Activated T-cell treated with anti-CD3 and anti-CD28 coated beads for 1 hour (primary cell): ENCODE measurements at regions not wholly inside any gene's neighbourhood (a gene's known extent, or its start where the extent isn't known, plus 50 kb on each side); places are given as distances from the start of the nearest gene placed in this dataset.

Source experiments
- DNase-seq: peaks from one replicate; pipeline ENCODE4 v3.0.0-alpha.2; 2020; ENCODE audit warnings: low read depth

GRCh38 chr2:129142465-129142864, 823.8 kb upstream of the HS6ST1 start:
- DNase-seq, result no peak

GRCh38 chr2:129144082-129144791, 825.6 kb upstream of the HS6ST1 start:
- no peak for DNase-seq

GRCh38 chr2:129152514-129152913, 827.0 kb upstream of the RAB6C start:
- DNase-seq, result no peak

GRCh38 chr2:129160879-129161278, 818.6 kb upstream of the RAB6C start:
- no peak for DNase-seq

GRCh38 chr2:129164220-129164949, 815.1 kb upstream of the RAB6C start:
- DNase-seq, result no peak

- no peak for DNase-seq
Measured at GRCh38 chr2:129165006-129165405, 814.5 kb upstream of the RAB6C start.

GRCh38 chr2:129167456-129167855, 812.0 kb upstream of the RAB6C start:
- DNase-seq, result no peak

- DNase-seq, result no peak
Measured at GRCh38 chr2:129170570-129170969, 808.9 kb upstream of the RAB6C start.

GRCh38 chr2:129174143-129174542, 805.3 kb upstream of the RAB6C start:
- DNase-seq, result no peak

GRCh38 chr2:129175051-129175450, 804.4 kb upstream of the RAB6C start:
- DNase-seq, result no peak

- no peak for DNase-seq
Measured at GRCh38 chr2:129176375-129176774, 803.1 kb upstream of the RAB6C start.

- no peak for DNase-seq
Measured at GRCh38 chr2:129178356-129178755, 801.1 kb upstream of the RAB6C start.

- DNase-seq, result no peak
Measured at GRCh38 chr2:129179199-129179598, 800.3 kb upstream of the RAB6C start.

- DNase-seq, result no peak
Measured at GRCh38 chr2:129180124-129180716, 799.2 kb upstream of the RAB6C start.

- no peak for DNase-seq
Measured at GRCh38 chr2:129181433-129181832, 798.0 kb upstream of the RAB6C start.

GRCh38 chr2:129181963-129182362, 797.5 kb upstream of the RAB6C start:
- no peak for DNase-seq

- DNase-seq, result no peak
Measured at GRCh38 chr2:129187343-129187742, 792.1 kb upstream of the RAB6C start.

- DNase-seq, result no peak
Measured at GRCh38 chr2:129188451-129188850, 791.0 kb upstream of the RAB6C start.

- no peak for DNase-seq
Measured at GRCh38 chr2:129189617-129190319, 789.7 kb upstream of the RAB6C start.

GRCh38 chr2:129190494-129190893, 789.0 kb upstream of the RAB6C start:
- DNase-seq, result no peak

- DNase-seq, result no peak
Measured at GRCh38 chr2:129191530-129191929, 787.9 kb upstream of the RAB6C start.

GRCh38 chr2:129192117-129192516, 787.3 kb upstream of the RAB6C start:
- DNase-seq, result no peak

- no peak for DNase-seq
Measured at GRCh38 chr2:129192841-129193253, 786.6 kb upstream of the RAB6C start.
